ENCODE measurements at regions not wholly inside any gene's neighbourhood (a gene's known extent, or its start where the extent isn't known, plus 50 kb on each side); places are given as distances from the start of the nearest gene placed in this dataset.

GRCh38 chrX:120755066-120755846, 120.4 kb downstream of the CT47B1 start:
- no peak for DNase-seq (ENCODE audit: low read depth in 1 of 2, low spot score in 1 of 2)
- CTCF ChIA-PET = interaction anchor here (0.7 kb wide), 1 partner anchor 20 kb away, joined by 3 read pairs; no protein-coding TSS in a partner anchor
- Histone ChIP-seq H3K4me3 (no peak overlapping the region), H3K9me3 (no peaks in the 10 kb centered on the region), H3K27ac (0 out of 6 replicates have a peak overlapping the region, but pooled peaks of 1 of the 2 experiments have one; percentile 28), H3K4me1 (no peaks in the 10 kb centered on the region), H3K4me2 (no peak overlapping the region)
- 36% methylated on average over 1 of the region's 1 CpG for WGBS (ENCODE audit: missing lambda C conversion rate)
- POLR2A ChIA-PET = no interaction called here
- no peak for ATAC-seq
- no peak for TF ChIP-seq TFCP2L1 (CRISPR knock-in tag; IDR thresholded peaks at IDR 0.05)
- no peak for TF ChIP-seq MAX (IDR thresholded peaks at IDR 0.05)
- no peak for TF ChIP-seq HES2 (IDR thresholded peaks at IDR 0.05)
- TF ChIP-seq, protein P1, sequence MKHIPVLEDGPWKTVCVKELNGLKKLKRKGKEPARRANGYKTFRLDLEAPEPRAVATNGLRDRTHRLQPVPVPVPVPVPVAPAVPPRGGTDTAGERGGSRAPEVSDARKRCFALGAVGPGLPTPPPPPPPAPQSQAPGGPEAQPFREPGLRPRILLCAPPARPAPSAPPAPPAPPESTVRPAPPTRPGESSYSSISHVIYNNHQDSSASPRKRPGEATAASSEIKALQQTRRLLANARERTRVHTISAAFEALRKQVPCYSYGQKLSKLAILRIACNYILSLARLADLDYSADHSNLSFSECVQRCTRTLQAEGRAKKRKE (CRISPR knock-in tag; IDR thresholded peaks at IDR 0.05; ENCODE audit: low read depth) = no peak
- no peak for TF ChIP-seq HEYL (CRISPR knock-in tag; IDR thresholded peaks at IDR 0.05)
- TF ChIP-seq, protein P2, sequence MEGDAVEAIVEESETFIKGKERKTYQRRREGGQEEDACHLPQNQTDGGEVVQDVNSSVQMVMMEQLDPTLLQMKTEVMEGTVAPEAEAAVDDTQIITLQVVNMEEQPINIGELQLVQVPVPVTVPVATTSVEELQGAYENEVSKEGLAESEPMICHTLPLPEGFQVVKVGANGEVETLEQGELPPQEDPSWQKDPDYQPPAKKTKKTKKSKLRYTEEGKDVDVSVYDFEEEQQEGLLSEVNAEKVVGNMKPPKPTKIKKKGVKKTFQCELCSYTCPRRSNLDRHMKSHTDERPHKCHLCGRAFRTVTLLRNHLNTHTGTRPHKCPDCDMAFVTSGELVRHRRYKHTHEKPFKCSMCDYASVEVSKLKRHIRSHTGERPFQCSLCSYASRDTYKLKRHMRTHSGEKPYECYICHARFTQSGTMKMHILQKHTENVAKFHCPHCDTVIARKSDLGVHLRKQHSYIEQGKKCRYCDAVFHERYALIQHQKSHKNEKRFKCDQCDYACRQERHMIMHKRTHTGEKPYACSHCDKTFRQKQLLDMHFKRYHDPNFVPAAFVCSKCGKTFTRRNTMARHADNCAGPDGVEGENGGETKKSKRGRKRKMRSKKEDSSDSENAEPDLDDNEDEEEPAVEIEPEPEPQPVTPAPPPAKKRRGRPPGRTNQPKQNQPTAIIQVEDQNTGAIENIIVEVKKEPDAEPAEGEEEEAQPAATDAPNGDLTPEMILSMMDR (IDR thresholded peaks at IDR 0.05) = no peak
- TF ChIP-seq HOXB13 (CRISPR knock-in tag; IDR thresholded peaks at IDR 0.05; ENCODE audit: low read depth) = no peak
- no peak for TF ChIP-seq CEBPB (IDR thresholded peaks at IDR 0.05)
- no peak for TF ChIP-seq GATA3 (IDR thresholded peaks at IDR 0.05; ENCODE audit: borderline replicate concordance)
- TF ChIP-seq JUN (IDR thresholded peaks at IDR 0.05) = no peak
- no peak for TF ChIP-seq REST (IDR thresholded peaks at IDR 0.05)
- no peak for TF ChIP-seq KDM1A (IDR thresholded peaks at IDR 0.05; ENCODE audit: low read depth)
- no peak for TF ChIP-seq EP300 (IDR thresholded peaks at IDR 0.05)
- TF ChIP-seq CBX2 (IDR thresholded peaks at IDR 0.05; ENCODE audit: borderline replicate concordance, low read depth) = no peak
- TF ChIP-seq PBX3 (IDR thresholded peaks at IDR 0.05) = no peak
- no peak for TF ChIP-seq POLR2A (IDR thresholded peaks at IDR 0.05; ENCODE audit: low read length)
- no peak for TF ChIP-seq KDM5A (IDR thresholded peaks at IDR 0.05)
- no peak for FAIRE-seq

All from A549 (cell line).